HEK293 (cell line): ENCODE measurements at regions not wholly inside any gene's neighbourhood (a gene's known extent, or its start where the extent isn't known, plus 50 kb on each side); places are given as distances from the start of the nearest gene placed in this dataset.

Source experiments
- CTCF ChIA-PET: fragments of 350-600 bp; formaldehyde crosslinking; extraction: SDS; loops from one replicate; lab custom pipeline; 2021; ENCODE audit warnings: antibody characterized with exemption; lab: Yijun Ruan, JAX
- POLR2A ChIA-PET: fragments of 300-600 bp; formaldehyde crosslinking; extraction: SDS; loops from one replicate; lab custom pipeline; 2020; ENCODE audit warnings: antibody characterized with exemption, inconsistent platforms; lab: Yijun Ruan, JAX
- H3K27ac ChIP-seq: fragments of 200-500 bp; sonication (Bioruptor generic); 2 replicates; pipeline ENCODE4 v1.5.1; 2014; ENCODE audit warnings: low read depth, low read length, control low read depth, inconsistent platforms; ENCODE audit errors: extremely low read depth
- H3K36me3 ChIP-seq, 2 experiments: fragments of 200-500 bp in 1 of 2; sonication (Bioruptor generic) in 1 of 2; 1 replicate in 1 of 2; 2 replicates in 1 of 2; pipeline ENCODE4 v1.5.1; 2014 to 2017; ENCODE audit warnings: inconsistent platforms in 2 of 2, low read length in 2 of 2; ENCODE audit not compliant: control insufficient read depth in 2 of 2, insufficient read depth in 1 of 2
- H3K4me1 ChIP-seq: fragments of 200-500 bp; sonication (Bioruptor generic); 2 replicates; pipeline ENCODE4 v1.5.1; 2014; ENCODE audit warnings: mild to moderate bottlenecking, low read length, inconsistent platforms; ENCODE audit not compliant: control insufficient read depth, insufficient read depth
- H3K4me3 ChIP-seq: 2 replicates; pipeline ENCODE4 v1.5.1; 2011; ENCODE audit warnings: low read depth, mild to moderate bottlenecking, control low read depth, low read length, moderate library complexity
- H3K9me3 ChIP-seq: fragments of 200-500 bp; sonication (Bioruptor generic); 2 replicates; pipeline ENCODE4 v1.5.1; 2014; ENCODE audit warnings: low read depth, low read length, inconsistent platforms; ENCODE audit not compliant: control insufficient read depth, insufficient read depth
- SETDB1 ChIP-seq: IDR thresholded peaks from one replicate; pipeline ENCODE4 v1.6.1; 2017; ENCODE audit warnings: mild to moderate bottlenecking, low read length, moderate library complexity, mixed read lengths; ENCODE audit not compliant: insufficient read length
- SP3 ChIP-seq: fragments of 450-650 bp; formaldehyde crosslinking; IDR thresholded peaks from 2 replicates; pipeline ENCODE4 v1.5.1; 2016; ENCODE audit warnings: missing biosample characterization, missing genetic modification characterization
- ZBTB48 ChIP-seq: fragments of 450-650 bp; formaldehyde crosslinking; IDR thresholded peaks from 2 replicates; pipeline ENCODE4 v1.5.1; 2016; ENCODE audit warnings: missing biosample characterization, missing genetic modification characterization
- ZBTB8A ChIP-seq: fragments of 450-650 bp; formaldehyde crosslinking; IDR thresholded peaks from 2 replicates; pipeline ENCODE4 v1.5.1; 2016; ENCODE audit warnings: missing biosample characterization, missing genetic modification characterization
- ZFP3 ChIP-seq: fragments of 450-650 bp; formaldehyde crosslinking; IDR thresholded peaks from 2 replicates; pipeline ENCODE4 v1.5.1; 2016; ENCODE audit warnings: low read depth, missing biosample characterization, missing genetic modification characterization
- ZNF112 ChIP-seq: fragments of 450-650 bp; formaldehyde crosslinking; IDR thresholded peaks from 2 replicates; pipeline ENCODE4 v1.5.0; 2017; ENCODE audit warnings: missing biosample characterization, missing genetic modification characterization
- ZNF157 ChIP-seq: fragments of 450-650 bp; formaldehyde crosslinking; IDR thresholded peaks from 2 replicates; pipeline ENCODE4 v1.5.1; 2016; ENCODE audit warnings: missing biosample characterization, missing genetic modification characterization
- ZNF16 ChIP-seq: fragments of 450-650 bp; formaldehyde crosslinking; IDR thresholded peaks from 2 replicates; pipeline ENCODE4 v1.5.1; 2016; ENCODE audit warnings: low read depth, missing biosample characterization, missing genetic modification characterization
- ZNF248 ChIP-seq: fragments of 450-650 bp; formaldehyde crosslinking; IDR thresholded peaks from 2 replicates; pipeline ENCODE4 v1.5.1; 2017; ENCODE audit warnings: missing biosample characterization, missing genetic modification characterization
- ZNF561 ChIP-seq: fragments of 450-650 bp; IDR thresholded peaks from 2 replicates; pipeline ENCODE4 v1.5.1; 2018; ENCODE audit warnings: missing biosample characterization, missing genetic modification characterization, borderline replicate concordance
- ZNF600 ChIP-seq: fragments of 450-650 bp; formaldehyde crosslinking; IDR thresholded peaks from 2 replicates; pipeline ENCODE4 v1.5.1; 2016; ENCODE audit warnings: missing biosample characterization, missing genetic modification characterization
- ZNF664 ChIP-seq: fragments of 450-650 bp; formaldehyde crosslinking; IDR thresholded peaks from 2 replicates; pipeline ENCODE4 v1.5.1; 2016; ENCODE audit warnings: missing biosample characterization, missing genetic modification characterization
- ZNF776 ChIP-seq: fragments of 450-650 bp; formaldehyde crosslinking; IDR thresholded peaks from 2 replicates; pipeline ENCODE4 v1.5.0; 2017; ENCODE audit warnings: missing biosample characterization, missing genetic modification characterization, borderline replicate concordance
- ZNF791 ChIP-seq: fragments of 450-650 bp; formaldehyde crosslinking; IDR thresholded peaks from 2 replicates; pipeline ENCODE4 v1.5.1; 2016; ENCODE audit warnings: missing biosample characterization, missing genetic modification characterization
- TF ChIP-seq, protein P1 (sequence below): fragments of 450-650 bp; IDR thresholded peaks from 2 replicates; pipeline ENCODE4 v1.5.1; 2018; ENCODE audit warnings: missing biosample characterization, mild to moderate bottlenecking, missing genetic modification characterization
- TF ChIP-seq, protein P2 (sequence below): fragments of 450-650 bp; IDR thresholded peaks from 2 replicates; pipeline ENCODE4 v1.5.1; 2018; ENCODE audit warnings: missing biosample characterization, missing genetic modification characterization
- TF ChIP-seq, protein P3 (sequence below): fragments of 450-650 bp; formaldehyde crosslinking; IDR thresholded peaks from 2 replicates; pipeline ENCODE4 v1.5.1; 2017; ENCODE audit warnings: missing biosample characterization, missing genetic modification characterization
- TF ChIP-seq, protein P4 (sequence below): fragments of 450-650 bp; formaldehyde crosslinking; IDR thresholded peaks from 2 replicates; pipeline ENCODE4 v1.5.1; 2016; ENCODE audit warnings: missing biosample characterization, missing genetic modification characterization
- TF ChIP-seq, protein P5 (sequence below): fragments of 450-650 bp; formaldehyde crosslinking; IDR thresholded peaks from 2 replicates; pipeline ENCODE4 v1.5.1; 2016; ENCODE audit warnings: missing biosample characterization, missing genetic modification characterization, low read depth
- TF ChIP-seq, protein P6 (sequence below): IDR thresholded peaks from 2 replicates; pipeline ENCODE4 v1.6.1; 2011; ENCODE audit warnings: mild to moderate bottlenecking, low read depth, low read length, borderline replicate concordance
- TF ChIP-seq, protein P7 (sequence below): fragments of 450-650 bp; formaldehyde crosslinking; IDR thresholded peaks from 2 replicates; pipeline ENCODE4 v1.5.1; 2017; ENCODE audit warnings: missing biosample characterization, missing genetic modification characterization

DNA sequence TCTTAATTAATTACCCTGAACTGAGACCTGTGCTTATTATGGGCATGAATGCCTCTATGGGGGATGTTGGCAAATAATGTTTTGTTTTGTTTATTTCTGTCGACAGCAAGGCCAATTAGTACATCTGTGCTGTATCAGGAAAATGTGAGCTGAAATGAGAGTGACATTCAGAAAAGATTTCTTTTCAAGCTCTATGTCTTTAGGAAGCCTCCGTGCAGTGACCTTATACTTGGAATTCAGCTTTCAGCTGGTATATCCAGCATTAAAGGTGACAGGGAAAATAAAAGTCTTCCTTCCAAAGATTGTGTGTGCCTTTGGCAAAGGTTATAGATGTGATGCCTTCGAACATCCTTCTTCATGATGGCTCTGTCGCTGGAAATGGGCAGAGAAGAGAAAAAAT, 1061.1 kb downstream of the SORCS3 start (continued):
- TF ChIP-seq, protein P1, sequence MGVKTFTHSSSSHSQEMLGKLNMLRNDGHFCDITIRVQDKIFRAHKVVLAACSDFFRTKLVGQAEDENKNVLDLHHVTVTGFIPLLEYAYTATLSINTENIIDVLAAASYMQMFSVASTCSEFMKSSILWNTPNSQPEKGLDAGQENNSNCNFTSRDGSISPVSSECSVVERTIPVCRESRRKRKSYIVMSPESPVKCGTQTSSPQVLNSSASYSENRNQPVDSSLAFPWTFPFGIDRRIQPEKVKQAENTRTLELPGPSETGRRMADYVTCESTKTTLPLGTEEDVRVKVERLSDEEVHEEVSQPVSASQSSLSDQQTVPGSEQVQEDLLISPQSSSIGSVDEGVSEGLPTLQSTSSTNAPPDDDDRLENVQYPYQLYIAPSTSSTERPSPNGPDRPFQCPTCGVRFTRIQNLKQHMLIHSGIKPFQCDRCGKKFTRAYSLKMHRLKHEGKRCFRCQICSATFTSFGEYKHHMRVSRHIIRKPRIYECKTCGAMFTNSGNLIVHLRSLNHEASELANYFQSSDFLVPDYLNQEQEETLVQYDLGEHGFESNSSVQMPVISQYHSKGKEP (tag by site-specific recombination): no peak
- TF ChIP-seq ZNF664 (tag by site-specific recombination) (no peak), SP3 (no peak), ZNF561 (tag by site-specific recombination) (no peak)

DNA sequence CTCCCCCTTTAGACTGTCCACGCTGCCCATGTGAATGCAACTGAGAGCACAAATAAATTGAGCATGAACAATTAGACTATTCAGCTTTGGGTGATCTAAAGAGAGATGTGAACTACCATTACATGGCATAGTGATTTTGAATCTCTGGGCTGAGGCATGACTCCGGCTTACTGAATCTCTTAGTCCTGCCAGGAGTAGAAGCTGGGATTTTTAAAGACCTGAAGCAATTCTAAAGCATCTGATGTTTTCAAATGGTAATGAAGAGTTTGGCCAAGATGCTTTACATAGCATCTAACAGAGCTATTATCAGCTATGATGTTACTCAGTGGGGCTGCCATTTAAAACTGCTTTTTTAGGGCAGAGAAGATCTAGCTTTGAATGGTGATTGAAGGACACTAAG, 1059.1 kb downstream of the SORCS3 start:
- no peaks in the 10 kb centered on the region for H3K9me3 ChIP-seq
- CTCF ChIA-PET: no interaction called here
- no peak overlapping the region for H3K27ac ChIP-seq
- POLR2A ChIA-PET: no interaction called here
- H3K4me3 ChIP-seq: no peak overlapping the region
- no peaks in the 10 kb centered on the region for H3K36me3 ChIP-seq
- H3K4me1 ChIP-seq: no peaks in the 10 kb centered on the region
- TF ChIP-seq ZBTB8A (tag by site-specific recombination) (no peak), ZNF248 (tag by site-specific recombination) (no peak), ZNF157 (tag by site-specific recombination) (no peak), ZNF16 (tag by site-specific recombination) (no peak), ZNF776 (tag by site-specific recombination) (no peak), ZFP3 (tag by site-specific recombination) (no peak), SETDB1 (no peak), ZNF600 (tag by site-specific recombination) (no peak), ZNF791 (no peak), ZNF112 (tag by site-specific recombination) (no peak), ZBTB48 (tag by site-specific recombination) (no peak)
- TF ChIP-seq, protein P2, sequence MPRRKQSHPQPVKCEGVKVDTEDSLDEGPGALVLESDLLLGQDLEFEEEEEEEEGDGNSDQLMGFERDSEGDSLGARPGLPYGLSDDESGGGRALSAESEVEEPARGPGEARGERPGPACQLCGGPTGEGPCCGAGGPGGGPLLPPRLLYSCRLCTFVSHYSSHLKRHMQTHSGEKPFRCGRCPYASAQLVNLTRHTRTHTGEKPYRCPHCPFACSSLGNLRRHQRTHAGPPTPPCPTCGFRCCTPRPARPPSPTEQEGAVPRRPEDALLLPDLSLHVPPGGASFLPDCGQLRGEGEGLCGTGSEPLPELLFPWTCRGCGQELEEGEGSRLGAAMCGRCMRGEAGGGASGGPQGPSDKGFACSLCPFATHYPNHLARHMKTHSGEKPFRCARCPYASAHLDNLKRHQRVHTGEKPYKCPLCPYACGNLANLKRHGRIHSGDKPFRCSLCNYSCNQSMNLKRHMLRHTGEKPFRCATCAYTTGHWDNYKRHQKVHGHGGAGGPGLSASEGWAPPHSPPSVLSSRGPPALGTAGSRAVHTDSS (tag by site-specific recombination): no peak
- TF ChIP-seq, protein P3, sequence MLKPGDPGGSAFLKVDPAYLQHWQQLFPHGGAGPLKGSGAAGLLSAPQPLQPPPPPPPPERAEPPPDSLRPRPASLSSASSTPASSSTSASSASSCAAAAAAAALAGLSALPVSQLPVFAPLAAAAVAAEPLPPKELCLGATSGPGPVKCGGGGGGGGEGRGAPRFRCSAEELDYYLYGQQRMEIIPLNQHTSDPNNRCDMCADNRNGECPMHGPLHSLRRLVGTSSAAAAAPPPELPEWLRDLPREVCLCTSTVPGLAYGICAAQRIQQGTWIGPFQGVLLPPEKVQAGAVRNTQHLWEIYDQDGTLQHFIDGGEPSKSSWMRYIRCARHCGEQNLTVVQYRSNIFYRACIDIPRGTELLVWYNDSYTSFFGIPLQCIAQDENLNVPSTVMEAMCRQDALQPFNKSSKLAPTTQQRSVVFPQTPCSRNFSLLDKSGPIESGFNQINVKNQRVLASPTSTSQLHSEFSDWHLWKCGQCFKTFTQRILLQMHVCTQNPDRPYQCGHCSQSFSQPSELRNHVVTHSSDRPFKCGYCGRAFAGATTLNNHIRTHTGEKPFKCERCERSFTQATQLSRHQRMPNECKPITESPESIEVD (tag by site-specific recombination): no peak
- TF ChIP-seq, protein P4, sequence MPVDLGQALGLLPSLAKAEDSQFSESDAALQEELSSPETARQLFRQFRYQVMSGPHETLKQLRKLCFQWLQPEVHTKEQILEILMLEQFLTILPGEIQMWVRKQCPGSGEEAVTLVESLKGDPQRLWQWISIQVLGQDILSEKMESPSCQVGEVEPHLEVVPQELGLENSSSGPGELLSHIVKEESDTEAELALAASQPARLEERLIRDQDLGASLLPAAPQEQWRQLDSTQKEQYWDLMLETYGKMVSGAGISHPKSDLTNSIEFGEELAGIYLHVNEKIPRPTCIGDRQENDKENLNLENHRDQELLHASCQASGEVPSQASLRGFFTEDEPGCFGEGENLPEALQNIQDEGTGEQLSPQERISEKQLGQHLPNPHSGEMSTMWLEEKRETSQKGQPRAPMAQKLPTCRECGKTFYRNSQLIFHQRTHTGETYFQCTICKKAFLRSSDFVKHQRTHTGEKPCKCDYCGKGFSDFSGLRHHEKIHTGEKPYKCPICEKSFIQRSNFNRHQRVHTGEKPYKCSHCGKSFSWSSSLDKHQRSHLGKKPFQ (tag by site-specific recombination): no peak
- TF ChIP-seq, protein P5, sequence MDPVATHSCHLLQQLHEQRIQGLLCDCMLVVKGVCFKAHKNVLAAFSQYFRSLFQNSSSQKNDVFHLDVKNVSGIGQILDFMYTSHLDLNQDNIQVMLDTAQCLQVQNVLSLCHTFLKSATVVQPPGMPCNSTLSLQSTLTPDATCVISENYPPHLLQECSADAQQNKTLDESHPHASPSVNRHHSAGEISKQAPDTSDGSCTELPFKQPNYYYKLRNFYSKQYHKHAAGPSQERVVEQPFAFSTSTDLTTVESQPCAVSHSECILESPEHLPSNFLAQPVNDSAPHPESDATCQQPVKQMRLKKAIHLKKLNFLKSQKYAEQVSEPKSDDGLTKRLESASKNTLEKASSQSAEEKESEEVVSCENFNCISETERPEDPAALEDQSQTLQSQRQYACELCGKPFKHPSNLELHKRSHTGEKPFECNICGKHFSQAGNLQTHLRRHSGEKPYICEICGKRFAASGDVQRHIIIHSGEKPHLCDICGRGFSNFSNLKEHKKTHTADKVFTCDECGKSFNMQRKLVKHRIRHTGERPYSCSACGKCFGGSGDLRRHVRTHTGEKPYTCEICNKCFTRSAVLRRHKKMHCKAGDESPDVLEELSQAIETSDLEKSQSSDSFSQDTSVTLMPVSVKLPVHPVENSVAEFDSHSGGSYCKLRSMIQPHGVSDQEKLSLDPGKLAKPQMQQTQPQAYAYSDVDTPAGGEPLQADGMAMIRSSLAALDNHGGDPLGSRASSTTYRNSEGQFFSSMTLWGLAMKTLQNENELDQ (tag by site-specific recombination): no peak
- TF ChIP-seq, protein P6, sequence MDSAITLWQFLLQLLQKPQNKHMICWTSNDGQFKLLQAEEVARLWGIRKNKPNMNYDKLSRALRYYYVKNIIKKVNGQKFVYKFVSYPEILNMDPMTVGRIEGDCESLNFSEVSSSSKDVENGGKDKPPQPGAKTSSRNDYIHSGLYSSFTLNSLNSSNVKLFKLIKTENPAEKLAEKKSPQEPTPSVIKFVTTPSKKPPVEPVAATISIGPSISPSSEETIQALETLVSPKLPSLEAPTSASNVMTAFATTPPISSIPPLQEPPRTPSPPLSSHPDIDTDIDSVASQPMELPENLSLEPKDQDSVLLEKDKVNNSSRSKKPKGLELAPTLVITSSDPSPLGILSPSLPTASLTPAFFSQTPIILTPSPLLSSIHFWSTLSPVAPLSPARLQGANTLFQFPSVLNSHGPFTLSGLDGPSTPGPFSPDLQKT: no peak
- TF ChIP-seq, protein P7, sequence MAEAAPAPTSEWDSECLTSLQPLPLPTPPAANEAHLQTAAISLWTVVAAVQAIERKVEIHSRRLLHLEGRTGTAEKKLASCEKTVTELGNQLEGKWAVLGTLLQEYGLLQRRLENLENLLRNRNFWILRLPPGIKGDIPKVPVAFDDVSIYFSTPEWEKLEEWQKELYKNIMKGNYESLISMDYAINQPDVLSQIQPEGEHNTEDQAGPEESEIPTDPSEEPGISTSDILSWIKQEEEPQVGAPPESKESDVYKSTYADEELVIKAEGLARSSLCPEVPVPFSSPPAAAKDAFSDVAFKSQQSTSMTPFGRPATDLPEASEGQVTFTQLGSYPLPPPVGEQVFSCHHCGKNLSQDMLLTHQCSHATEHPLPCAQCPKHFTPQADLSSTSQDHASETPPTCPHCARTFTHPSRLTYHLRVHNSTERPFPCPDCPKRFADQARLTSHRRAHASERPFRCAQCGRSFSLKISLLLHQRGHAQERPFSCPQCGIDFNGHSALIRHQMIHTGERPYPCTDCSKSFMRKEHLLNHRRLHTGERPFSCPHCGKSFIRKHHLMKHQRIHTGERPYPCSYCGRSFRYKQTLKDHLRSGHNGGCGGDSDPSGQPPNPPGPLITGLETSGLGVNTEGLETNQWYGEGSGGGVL (tag by site-specific recombination): no peak
- TF ChIP-seq, all 188 proteins: peak for 0
